NCI-H345 treated with DMSO at 0.1 percent for 48 hours (cell line): ENCODE measurements at regions not wholly inside any gene's neighbourhood (a gene's known extent, or its start where the extent isn't known, plus 50 kb on each side); places are given as distances from the start of the nearest gene placed in this dataset.
"Not testable (repeated sequence)": the region's sequence is repeated elsewhere in the genome, so short reads cannot be mapped to it uniquely, and the experiment has no call there.

Experiments
- DNase-seq: peaks from one replicate; lab custom pipeline; 2025; ENCODE audit not compliant: unreplicated experiment; lab: John Stamatoyannopoulos, UW

- DNase-seq, result no peak
Observed at GRCh38 chr6:9064156-9064555, 628.8 kb upstream of the SLC35B3 start.

DNA sequence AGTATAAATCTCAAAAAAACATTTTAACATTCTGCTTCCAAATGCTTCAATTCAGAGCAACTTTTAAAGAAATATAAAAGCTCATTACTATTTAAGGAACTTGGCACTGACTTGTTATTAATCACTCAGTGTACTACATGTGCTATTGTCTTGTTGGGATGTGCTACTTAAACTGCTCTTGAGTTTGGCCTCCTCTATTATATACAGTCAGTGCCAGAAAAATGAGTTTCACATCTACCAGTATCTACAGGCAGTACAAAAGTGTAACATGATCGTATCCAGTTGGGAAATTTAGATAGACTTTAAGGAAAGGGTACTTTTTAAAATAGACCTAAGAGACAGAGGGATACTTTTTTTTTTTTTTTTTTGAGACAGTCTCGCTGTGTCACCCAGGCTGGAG, 627.3 kb upstream of the SLC35B3 start:
- no peak for DNase-seq

DNA sequence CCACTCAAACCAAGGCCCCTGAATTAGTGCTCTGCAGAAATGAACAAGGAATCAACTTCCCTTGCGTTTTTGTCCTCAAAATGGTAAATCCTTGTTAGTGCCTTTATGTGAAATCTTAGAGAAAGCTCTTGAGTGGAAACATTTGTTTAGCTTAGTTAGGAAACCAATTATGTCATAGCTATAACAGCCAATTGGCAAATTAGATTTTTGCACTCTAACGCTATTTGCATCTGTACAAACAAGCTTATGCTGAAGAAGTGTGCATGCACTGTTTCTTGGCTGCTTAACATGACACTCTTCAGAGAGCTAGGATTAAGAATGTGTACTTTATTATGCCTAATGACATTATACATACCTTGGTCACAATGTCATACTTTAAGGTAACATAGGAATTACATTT, 622.6 kb upstream of the SLC35B3 start:
- no peak for DNase-seq

- DNase-seq, result no peak
Observed at GRCh38 chr6:9056556-9056955, 621.2 kb upstream of the SLC35B3 start.

GRCh38 chr6:9044426-9044825, 609.1 kb upstream of the SLC35B3 start:
- no peak for DNase-seq

DNA sequence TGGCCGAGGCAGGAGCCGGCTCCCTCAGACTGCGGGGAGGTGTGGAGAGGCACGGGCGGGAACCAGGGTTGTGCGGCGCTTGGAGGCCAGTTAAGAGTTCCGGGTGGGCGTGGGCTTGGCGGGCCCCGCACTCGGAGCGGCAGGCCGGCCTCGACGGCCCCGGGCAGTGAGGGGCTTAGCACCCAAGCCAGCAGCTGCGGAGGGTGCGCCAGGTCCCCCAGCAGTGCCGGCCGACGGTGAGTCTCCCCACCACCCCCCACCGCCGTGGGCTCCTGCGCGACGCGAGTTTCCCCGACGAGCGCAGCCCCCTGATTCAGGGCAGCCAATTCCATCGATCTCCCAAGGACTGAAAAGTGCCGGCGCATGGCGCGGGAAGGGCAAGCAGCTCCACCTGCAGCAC, 605.4 kb upstream of the SLC35B3 start:
- no peak for DNase-seq

- no peak for DNase-seq
Observed at GRCh38 chr6:9039258-9039657, 603.9 kb upstream of the SLC35B3 start.

- no peak for DNase-seq
Observed at GRCh38 chr6:9028086-9028485, 592.7 kb upstream of the SLC35B3 start.

- no peak for DNase-seq
Observed at GRCh38 chr6:9025796-9026394, 590.5 kb upstream of the SLC35B3 start.

DNA sequence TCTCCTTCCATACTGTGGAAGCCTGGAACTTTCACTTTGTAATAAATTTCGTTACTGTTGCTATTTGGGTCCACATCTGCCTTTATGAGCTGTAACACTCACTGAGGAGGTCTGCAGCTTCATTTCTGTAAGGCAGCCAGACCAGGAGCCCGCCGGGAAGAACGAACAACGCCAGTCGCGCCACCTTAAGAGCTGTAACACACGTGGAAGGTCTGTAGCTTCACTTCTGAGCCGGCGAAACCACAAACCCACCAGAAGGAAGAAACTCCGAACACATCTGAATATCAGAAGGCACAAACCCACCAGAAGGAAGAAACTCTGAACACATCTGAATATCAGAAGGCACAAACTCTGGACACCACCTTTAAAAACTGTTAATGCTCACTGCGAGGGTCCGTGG, 589.9 kb upstream of the SLC35B3 start:
- no peak for DNase-seq

GRCh38 chr6:9024246-9024645, 588.9 kb upstream of the SLC35B3 start:
- not testable (repeated sequence) for DNase-seq

GRCh38 chr6:9020001-9020400, 584.7 kb upstream of the SLC35B3 start:
- DNase-seq, result no peak

GRCh38 chr6:9009931-9010330, 574.6 kb upstream of the SLC35B3 start:
- no peak for DNase-seq

DNA sequence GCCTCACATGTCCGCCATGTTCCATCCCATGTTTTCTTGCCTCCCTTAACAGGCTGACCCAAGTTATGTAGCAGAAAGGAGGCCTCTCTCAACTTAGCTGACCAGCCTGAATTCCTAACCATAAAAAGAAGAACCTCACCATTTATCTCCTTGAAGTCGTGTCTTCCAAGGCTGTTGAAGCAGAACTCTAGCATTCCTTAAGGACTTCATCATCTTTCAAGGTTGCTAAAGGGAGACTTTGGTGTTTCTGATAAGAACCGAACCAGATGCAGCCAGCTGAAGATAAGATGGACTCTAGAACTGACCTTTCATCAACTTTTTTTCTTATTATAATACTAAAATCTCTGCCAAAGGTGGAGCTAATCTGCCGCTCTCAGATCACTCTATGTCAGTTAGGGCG, 571.7 kb upstream of the SLC35B3 start:
- no peak for DNase-seq

DNA sequence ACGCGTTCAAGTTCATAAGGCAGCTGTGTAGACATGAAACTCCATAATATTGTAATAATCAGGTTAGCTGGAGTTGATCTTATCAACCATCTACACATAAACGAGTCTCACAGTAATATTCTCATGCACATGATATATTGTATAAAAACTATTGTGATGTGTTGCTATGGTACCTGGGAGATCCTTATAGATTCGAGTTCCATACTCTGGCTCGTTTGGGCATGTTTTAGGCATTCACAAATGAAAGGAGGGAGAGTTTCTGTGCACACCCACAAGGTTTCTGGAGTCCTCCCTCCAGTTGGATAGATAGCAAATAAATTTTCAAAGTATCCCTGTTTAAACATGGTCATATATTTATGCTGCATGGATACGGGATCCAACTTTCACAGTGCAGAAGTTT, 567.5 kb upstream of the SLC35B3 start:
- no peak for DNase-seq

- no peak for DNase-seq
Observed at GRCh38 chr6:8995156-8995555, 559.8 kb upstream of the SLC35B3 start.

DNA sequence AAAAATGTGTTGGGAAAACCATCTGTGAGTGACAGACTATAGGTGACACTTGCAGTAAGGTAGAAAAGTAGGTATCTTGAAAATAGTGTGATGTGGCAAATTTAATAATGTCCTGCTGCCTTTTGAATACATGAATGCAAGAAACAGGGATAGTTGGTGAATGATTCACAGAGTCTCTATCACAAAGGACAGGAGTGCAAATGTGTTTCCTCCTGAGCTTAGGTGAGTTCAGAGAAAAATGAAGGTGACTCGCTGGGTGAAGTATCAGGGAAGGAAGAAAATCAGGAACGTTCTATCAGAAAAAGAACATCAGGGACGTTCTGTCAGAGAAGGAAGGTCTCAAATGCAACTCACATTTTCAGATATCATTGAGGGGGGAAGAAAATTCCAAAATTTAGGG, 557.8 kb upstream of the SLC35B3 start:
- DNase-seq, result no peak

GRCh38 chr6:8991844-8992243, 556.5 kb upstream of the SLC35B3 start:
- no peak for DNase-seq

DNA sequence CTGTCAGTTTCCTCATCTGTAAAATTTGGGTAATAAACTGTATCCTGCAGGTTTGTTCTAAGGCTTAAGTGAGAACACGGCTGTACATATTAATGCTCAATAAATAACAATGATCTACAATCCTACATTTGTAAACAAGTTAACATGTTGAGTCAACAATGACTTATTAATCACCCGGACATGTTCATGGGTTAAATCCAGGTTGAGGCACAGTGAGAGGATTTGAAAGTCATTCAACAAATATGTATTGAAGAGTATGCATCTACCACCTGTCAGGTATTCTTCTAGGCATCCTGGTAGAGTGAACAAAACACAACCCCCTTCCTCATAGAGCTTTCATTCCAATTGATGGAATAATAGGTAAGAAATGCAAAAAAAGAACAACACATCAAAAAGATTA, 554.7 kb upstream of the SLC35B3 start:
- no peak for DNase-seq

DNA sequence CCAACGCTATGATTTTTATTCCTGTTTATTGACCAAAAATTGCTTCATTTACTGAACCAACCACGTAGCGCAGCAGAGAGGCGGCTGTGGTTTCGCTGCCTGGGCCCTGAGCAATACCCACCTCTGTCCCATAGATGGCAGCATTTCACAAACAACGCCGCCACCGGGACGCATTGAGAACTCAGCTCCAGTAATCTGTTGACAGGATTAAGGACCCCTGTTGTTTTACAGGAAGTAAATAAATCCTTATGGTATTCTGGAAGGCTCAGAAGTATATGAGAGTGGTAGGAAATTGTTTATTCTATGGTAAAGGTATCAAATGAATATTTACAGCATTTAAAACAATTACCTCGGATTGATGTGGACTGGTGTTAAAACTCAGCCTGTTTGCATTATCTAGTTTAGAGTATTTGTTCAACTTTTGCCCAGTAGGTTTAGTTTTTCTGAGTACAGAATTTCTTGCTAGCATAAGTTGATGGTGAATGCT, 547.9 kb upstream of the SLC35B3 start:
- peak; percentile 2 for DNase-seq

DNA sequence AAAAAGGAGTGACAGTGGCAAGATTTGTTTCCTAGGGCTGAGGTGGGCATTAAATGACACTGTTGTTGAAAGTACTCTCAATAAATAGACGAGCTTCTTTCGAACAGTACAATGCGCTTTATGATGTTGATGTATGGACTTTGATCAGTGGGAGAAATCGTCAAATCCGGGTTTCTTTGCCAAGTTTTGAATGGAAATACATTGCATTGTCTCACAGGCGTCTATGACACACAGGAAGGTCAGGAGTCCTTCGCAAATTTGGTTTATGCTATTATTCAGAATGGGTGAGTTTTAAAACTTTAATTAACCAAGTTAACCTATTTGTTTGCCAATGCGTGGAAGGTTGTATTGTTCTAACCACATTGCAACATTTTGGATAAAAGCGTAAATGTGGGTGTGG, 547.3 kb upstream of the SLC35B3 start:
- no peak for DNase-seq

- DNase-seq, result no peak
Observed at GRCh38 chr6:8973395-8973794, 538.0 kb upstream of the SLC35B3 start.

GRCh38 chr6:8969747-8970146, 534.4 kb upstream of the SLC35B3 start:
- no peak for DNase-seq
